Ishikawa (cell line): ENCODE measurements at regions not wholly inside any gene's neighbourhood (a gene's known extent, or its start where the extent isn't known, plus 50 kb on each side); places are given as distances from the start of the nearest gene placed in this dataset.

Experiments used
- CEBPB ChIP-seq: IDR thresholded peaks from 2 replicates; pipeline ENCODE4 v1.6.1; 2012
- CREB1 ChIP-seq: IDR thresholded peaks from 2 replicates; pipeline ENCODE4 v1.6.1; 2012; ENCODE audit warnings: low read depth
- EGR1 ChIP-seq: IDR thresholded peaks from 2 replicates; pipeline ENCODE4 v1.6.1; 2012
- EP300 ChIP-seq: IDR thresholded peaks from 2 replicates; pipeline ENCODE4 v1.6.1; 2012; ENCODE audit warnings: borderline replicate concordance
- FOXM1 ChIP-seq: IDR thresholded peaks from 2 replicates; pipeline ENCODE4 v1.6.1; 2012; ENCODE audit warnings: low read depth, borderline replicate concordance
- NFIC ChIP-seq: IDR thresholded peaks from 2 replicates; pipeline ENCODE4 v1.6.1; 2012
- RAD21 ChIP-seq: IDR thresholded peaks from 2 replicates; pipeline ENCODE4 v1.6.1; 2012; ENCODE audit warnings: low read depth
- TAF1 ChIP-seq: IDR thresholded peaks from 2 replicates; pipeline ENCODE4 v1.6.1; 2012; ENCODE audit warnings: low read depth, mild to moderate bottlenecking
- TCF12 ChIP-seq: IDR thresholded peaks from 2 replicates; pipeline ENCODE4 v1.6.1; 2012; ENCODE audit warnings: low read depth
- TEAD4 ChIP-seq: IDR thresholded peaks from 2 replicates; pipeline ENCODE4 v1.6.1; 2012
- YY1 ChIP-seq: IDR thresholded peaks from 2 replicates; pipeline ENCODE4 v1.6.1; 2012; ENCODE audit warnings: low read depth
- ZBTB7A ChIP-seq: IDR thresholded peaks from 2 replicates; pipeline ENCODE4 v1.6.1; 2012; ENCODE audit warnings: low read depth
- TF ChIP-seq, protein P1 (sequence below): IDR thresholded peaks from 2 replicates; pipeline ENCODE4 v1.6.1; 2012
- TF ChIP-seq, protein P2 (sequence below): IDR thresholded peaks from 2 replicates; pipeline ENCODE4 v1.6.1; 2012
- TF ChIP-seq, protein P3 (sequence below): IDR thresholded peaks from 2 replicates; pipeline ENCODE4 v1.6.1; 2012; ENCODE audit warnings: low read depth, mild to moderate bottlenecking

DNA sequence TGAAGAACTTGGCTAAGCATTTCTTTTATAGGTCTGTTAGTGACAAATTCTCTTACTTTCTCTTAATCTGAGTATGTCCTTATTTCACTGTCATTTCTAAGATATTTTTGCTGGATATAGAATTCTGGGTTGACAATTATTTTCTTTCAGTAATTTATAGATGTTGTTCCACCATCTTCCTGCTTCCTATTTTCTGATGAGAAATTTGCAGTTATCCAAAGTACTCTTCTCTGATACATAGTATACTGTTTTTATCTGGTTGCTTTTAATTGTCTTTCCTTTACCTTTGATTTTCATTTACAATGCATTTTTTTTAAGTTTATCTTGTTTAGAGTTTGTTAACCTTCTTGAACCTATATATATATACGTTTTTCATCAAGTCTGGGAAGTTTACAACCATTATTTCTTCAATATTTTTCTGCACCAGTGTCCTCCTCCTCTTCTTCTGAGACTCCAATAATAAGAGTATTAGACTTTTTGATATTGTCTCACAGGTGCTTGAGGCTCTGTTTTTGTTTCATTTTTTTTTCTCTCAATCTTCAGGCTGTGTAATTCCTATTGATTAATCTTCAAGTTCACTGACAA lies 101.6 kb upstream of the INSIG1 start:
- TF ChIP-seq TAF1 (no peak), CEBPB (no peak), FOXM1 (no peak), TCF12 (no peak), EP300 (no peak), YY1 (no peak), ZBTB7A (no peak), EGR1 (no peak), CREB1 (no peak), TEAD4 (no peak), RAD21 (no peak), NFIC (no peak)
- TF ChIP-seq, protein P1, sequence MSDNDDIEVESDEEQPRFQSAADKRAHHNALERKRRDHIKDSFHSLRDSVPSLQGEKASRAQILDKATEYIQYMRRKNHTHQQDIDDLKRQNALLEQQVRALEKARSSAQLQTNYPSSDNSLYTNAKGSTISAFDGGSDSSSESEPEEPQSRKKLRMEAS = no peak
- TF ChIP-seq, protein P2, sequence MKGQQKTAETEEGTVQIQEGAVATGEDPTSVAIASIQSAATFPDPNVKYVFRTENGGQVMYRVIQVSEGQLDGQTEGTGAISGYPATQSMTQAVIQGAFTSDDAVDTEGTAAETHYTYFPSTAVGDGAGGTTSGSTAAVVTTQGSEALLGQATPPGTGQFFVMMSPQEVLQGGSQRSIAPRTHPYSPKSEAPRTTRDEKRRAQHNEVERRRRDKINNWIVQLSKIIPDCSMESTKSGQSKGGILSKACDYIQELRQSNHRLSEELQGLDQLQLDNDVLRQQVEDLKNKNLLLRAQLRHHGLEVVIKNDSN = no peak
- TF ChIP-seq, protein P3, sequence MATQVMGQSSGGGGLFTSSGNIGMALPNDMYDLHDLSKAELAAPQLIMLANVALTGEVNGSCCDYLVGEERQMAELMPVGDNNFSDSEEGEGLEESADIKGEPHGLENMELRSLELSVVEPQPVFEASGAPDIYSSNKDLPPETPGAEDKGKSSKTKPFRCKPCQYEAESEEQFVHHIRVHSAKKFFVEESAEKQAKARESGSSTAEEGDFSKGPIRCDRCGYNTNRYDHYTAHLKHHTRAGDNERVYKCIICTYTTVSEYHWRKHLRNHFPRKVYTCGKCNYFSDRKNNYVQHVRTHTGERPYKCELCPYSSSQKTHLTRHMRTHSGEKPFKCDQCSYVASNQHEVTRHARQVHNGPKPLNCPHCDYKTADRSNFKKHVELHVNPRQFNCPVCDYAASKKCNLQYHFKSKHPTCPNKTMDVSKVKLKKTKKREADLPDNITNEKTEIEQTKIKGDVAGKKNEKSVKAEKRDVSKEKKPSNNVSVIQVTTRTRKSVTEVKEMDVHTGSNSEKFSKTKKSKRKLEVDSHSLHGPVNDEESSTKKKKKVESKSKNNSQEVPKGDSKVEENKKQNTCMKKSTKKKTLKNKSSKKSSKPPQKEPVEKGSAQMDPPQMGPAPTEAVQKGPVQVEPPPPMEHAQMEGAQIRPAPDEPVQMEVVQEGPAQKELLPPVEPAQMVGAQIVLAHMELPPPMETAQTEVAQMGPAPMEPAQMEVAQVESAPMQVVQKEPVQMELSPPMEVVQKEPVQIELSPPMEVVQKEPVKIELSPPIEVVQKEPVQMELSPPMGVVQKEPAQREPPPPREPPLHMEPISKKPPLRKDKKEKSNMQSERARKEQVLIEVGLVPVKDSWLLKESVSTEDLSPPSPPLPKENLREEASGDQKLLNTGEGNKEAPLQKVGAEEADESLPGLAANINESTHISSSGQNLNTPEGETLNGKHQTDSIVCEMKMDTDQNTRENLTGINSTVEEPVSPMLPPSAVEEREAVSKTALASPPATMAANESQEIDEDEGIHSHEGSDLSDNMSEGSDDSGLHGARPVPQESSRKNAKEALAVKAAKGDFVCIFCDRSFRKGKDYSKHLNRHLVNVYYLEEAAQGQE = no peak

DNA sequence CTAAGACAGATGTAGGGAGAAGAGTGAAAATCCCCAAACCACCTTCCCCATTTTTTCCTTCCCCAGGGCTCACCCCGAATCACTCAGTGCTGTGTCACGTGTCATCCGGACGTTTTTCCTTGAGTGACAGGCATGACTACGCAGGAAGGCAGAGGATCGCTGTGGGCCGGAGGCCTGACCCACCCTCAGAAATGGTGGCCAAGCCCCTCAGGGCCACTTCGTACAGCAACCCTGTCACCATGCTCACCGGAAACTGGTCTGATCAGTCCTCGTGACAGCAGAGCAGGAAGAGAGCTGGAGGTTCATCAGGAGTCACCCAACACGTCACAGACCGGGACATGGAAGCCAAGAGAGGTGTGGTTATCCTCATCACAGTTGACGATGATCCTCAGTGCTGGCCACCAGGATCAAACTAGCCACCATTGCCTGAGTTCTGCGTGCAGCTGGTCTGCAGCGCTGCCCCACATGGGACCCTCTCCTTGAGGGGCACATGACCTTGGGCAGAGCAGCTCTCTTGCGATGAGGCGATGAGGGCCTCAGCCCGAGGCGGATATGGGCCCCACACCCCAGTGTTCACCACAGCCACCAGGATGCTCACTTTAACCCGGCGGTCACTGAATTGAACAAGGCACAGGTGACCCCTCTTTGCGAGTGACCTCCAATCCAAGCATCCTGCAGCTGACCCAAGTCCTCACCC lies 99.3 kb upstream of the INSIG1 start:
- TF ChIP-seq, protein P1 = no peak
- TF ChIP-seq TEAD4 (no peak), CEBPB (no peak), FOXM1 (no peak), CREB1 (no peak), EP300 (no peak), TCF12 (no peak), TAF1 (no peak), EGR1 (no peak), RAD21 (no peak), ZBTB7A (no peak), NFIC (no peak), YY1 (no peak)
- TF ChIP-seq, protein P3 = no peak
- TF ChIP-seq, protein P2 = no peak

DNA sequence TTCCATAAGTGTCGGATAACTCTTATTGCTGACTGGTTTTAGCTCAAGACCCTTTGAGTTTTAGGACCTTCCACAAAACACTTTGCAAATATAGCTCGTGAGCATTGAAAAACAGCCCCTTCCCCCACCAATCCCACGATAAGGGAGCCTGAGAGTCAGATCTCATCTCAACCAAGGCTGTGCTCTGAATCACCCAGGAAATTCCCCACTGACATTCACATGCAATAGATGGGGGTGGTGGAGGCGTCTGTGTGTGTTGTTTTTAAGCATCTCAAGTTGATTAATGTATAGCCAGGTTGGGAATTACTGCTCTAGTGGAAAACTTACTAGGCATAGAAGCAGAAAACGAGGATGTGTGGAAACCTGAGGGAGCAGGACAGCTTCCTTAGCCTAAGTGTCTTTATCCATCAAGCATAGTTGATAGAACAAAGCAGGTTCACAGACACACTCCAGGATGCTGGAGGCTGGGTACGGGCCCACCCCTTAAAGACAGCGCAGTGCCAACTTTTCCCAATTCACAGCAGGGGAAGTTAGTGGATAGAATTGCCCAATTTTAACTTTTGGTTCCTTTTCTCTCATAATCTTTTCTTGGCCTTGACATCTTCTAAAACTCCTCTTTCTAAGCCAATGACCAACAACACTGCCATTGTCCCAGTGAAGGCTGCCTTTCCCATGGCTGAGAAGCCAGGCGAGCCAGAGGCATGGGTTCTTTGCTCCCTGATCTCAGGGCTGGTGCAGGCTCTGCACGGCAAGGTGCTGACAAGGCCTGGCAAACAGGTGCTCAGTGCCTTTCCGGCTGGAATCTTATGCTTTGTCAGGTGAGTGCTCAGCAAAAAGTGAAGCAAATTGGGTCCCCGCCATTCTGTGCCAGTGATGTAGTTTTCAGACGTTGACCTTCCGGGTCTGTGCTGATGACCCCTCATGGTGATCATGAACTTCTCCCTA lies 98.5 kb upstream of the INSIG1 start:
- TF ChIP-seq, protein P3 = no peak
- no peak for TF ChIP-seq YY1
- no peak for TF ChIP-seq TAF1
- TF ChIP-seq, protein P1 = no peak
- TF ChIP-seq, protein P2 = no peak
- no peak for TF ChIP-seq NFIC
- no peak for TF ChIP-seq TEAD4
- no peak for TF ChIP-seq ZBTB7A
